SK-MEL-5 (cell line): ENCODE measurements at regions not wholly inside any gene's neighbourhood (a gene's known extent, or its start where the extent isn't known, plus 50 kb on each side); places are given as distances from the start of the nearest gene placed in this dataset.

Experiments used
- DNase-seq: peaks from one replicate; pipeline ENCODE4 v3.0.0-alpha.2; 2016; ENCODE audit warnings: low read depth, low spot score
- in situ Hi-C: cut with HindIII; loops from 2 replicates; pipeline ENCODE4 v1.10.0; 2016; ENCODE audit warnings: low sequenced_read_pairs, high pct_unique_total_duplicates, low pct_unique_long_range_greater_than_20kb
- small RNA-seq, 2 experiments: library from RNA; depleted of rRNA; stranded (forward); fragments of <200 nt; gene quantifications; one replicate each; pipeline ENCODE3, GENCODE V24; 2014

- no peak for DNase-seq
- in situ Hi-C loops: no loop called here
Observed at GRCh38 chr1:221791846-221792245, 50.0 kb upstream of the DUSP10 start.

Small RNAs in the stretch of these regions (small RNA-seq; reads per million reads assigned to genes)
- 0 reads per million in 2 experiments for gene RNU6-403P
